Middle frontal gyrus (tissue), 1 donor: ENCODE measurements at regions not wholly inside any gene's neighbourhood (a gene's known extent, or its start where the extent isn't known, plus 50 kb on each side); places are given as distances from the start of the nearest gene placed in this dataset.

Source experiments
- DNase-seq: peaks from one replicate; pipeline ENCODE4 v3.0.0-alpha.2; 2015; ENCODE audit warnings: low spot score; ENCODE audit errors: extremely low spot score

GRCh38 chr13:34435338-34435737 is 506.7 kb upstream of the NBEA start:
- no peak for DNase-seq

GRCh38 chr13:34437873-34438272 is 504.2 kb upstream of the NBEA start:
- DNase-seq: no peak

GRCh38 chr13:34452831-34453230 is 489.2 kb upstream of the NBEA start:
- no peak for DNase-seq

- no peak for DNase-seq
These were observed 483.0 kb upstream of the NBEA start for GRCh38 chr13:34458756-34459715.

- no peak for DNase-seq
These were observed 482.2 kb upstream of the NBEA start for GRCh38 chr13:34459856-34460255.

- no peak for DNase-seq
These were observed 479.2 kb upstream of the NBEA start for GRCh38 chr13:34462843-34463242.

GRCh38 chr13:34464011-34464410 is 478.1 kb upstream of the NBEA start:
- no peak for DNase-seq

GRCh38 chr13:34465423-34465922 is 476.6 kb upstream of the NBEA start:
- no peak for DNase-seq

GRCh38 chr13:34466301-34466700 is 475.8 kb upstream of the NBEA start:
- DNase-seq: no peak

GRCh38 chr13:34467450-34468083 is 474.5 kb upstream of the NBEA start:
- no peak for DNase-seq

- no peak for DNase-seq
These were observed 472.7 kb upstream of the NBEA start for GRCh38 chr13:34469196-34469986.

- DNase-seq: no peak
These were observed 467.7 kb upstream of the NBEA start for GRCh38 chr13:34474187-34474868.

GRCh38 chr13:34478376-34478775 is 463.7 kb upstream of the NBEA start:
- DNase-seq: no peak

- DNase-seq: no peak
These were observed 440.1 kb upstream of the NBEA start for GRCh38 chr13:34502011-34502410.

GRCh38 chr13:34502621-34503020 is 439.4 kb upstream of the NBEA start:
- no peak for DNase-seq

GRCh38 chr13:34506796-34507195 is 435.3 kb upstream of the NBEA start:
- no peak for DNase-seq

- DNase-seq: no peak
These were observed 434.4 kb upstream of the NBEA start for GRCh38 chr13:34507630-34508029.

GRCh38 chr13:34512817-34513216 is 429.3 kb upstream of the NBEA start:
- no peak for DNase-seq

- DNase-seq: no peak
These were observed 428.5 kb upstream of the NBEA start for GRCh38 chr13:34513526-34513925.

- no peak for DNase-seq
These were observed 426.9 kb upstream of the NBEA start for GRCh38 chr13:34515201-34515600.

- no peak for DNase-seq
These were observed 420.9 kb upstream of the NBEA start for GRCh38 chr13:34521171-34521570.
